NCI-H748 treated with DMSO at 0.1 percent for 48 hours (cell line): ENCODE measurements at regions not wholly inside any gene's neighbourhood (a gene's known extent, or its start where the extent isn't known, plus 50 kb on each side); places are given as distances from the start of the nearest gene placed in this dataset.

Experiments
- DNase-seq: peaks from one replicate; lab custom pipeline; 2025; lab: John Stamatoyannopoulos, UW

DNA sequence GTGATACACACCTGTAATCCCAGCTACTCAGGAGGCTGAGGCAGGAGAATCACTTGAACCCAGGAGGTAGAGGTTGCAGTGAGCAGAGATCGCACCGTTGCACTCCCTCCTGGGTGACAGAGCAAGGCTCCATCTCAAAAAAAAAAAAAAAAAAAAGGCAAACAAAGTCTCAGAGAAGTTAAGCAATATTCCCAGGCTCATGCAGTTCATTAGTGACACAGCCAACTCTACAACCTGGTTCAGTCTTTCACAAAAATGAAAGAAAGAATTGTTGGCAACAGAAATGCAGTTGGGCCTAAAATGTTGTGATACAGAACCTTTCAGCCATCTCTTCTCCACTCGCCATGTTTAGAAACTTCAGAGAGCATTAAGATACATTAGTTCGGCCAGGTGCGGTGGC is 242.1 kb downstream of the LTN1 start:
- DNase-seq: no peak

DNA sequence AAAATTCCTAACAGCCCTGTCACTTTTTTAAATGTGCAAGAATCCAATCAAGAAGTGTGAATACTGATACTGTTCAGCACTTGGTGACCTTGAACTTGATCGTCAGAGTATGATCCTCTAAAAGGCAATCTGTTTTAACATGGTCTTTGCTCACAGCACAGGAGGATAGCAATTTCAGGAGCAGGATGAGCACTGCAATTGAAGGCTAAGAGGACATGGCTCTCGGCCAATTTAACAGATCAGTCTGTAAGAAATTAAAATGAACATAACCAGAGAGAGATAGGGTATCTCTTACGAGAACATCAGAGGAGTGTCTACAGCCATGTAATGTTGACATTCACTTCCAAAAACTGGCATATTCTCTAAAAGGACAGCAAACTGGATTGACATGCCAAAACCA is 243.1 kb downstream of the LTN1 start:
- DNase-seq: no peak

DNA sequence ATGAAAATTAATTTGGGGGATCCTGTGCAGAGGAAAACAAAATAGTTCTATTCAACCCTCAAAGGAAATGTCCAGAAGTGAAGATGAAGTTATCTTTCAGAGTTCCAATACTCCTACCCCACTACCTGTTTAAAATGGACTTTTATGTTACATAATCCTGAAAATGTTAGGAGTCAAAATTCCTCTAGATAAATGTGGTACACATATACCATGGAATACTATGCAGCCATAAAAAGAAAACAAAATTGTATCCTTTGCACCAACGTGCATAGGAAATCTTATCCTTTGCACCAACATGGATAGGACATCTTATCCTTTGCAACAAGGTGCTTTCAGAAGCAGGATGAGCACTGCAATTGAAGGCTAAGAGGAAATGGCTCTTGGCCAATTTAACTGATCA is 245.2 kb downstream of the LTN1 start:
- DNase-seq: no peak

DNA sequence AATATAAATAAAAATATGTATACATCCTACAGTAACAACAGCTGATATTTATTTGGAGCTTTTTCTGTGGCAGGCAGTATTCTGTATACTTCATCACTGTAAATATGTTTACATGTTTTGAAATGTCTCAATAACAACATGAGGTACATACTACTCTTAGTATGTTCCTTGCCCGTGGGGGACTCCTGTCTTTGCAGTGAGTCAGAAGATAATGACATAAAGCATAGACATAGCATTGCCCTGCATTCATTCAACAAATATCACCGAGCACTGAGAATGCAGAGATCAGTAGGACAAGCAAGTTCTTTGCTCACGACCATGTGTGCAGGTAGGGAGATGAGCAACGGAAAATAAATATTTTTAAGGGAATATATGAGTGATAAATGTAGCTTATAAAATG is 246.5 kb downstream of the LTN1 start:
- DNase-seq: no peak

DNA sequence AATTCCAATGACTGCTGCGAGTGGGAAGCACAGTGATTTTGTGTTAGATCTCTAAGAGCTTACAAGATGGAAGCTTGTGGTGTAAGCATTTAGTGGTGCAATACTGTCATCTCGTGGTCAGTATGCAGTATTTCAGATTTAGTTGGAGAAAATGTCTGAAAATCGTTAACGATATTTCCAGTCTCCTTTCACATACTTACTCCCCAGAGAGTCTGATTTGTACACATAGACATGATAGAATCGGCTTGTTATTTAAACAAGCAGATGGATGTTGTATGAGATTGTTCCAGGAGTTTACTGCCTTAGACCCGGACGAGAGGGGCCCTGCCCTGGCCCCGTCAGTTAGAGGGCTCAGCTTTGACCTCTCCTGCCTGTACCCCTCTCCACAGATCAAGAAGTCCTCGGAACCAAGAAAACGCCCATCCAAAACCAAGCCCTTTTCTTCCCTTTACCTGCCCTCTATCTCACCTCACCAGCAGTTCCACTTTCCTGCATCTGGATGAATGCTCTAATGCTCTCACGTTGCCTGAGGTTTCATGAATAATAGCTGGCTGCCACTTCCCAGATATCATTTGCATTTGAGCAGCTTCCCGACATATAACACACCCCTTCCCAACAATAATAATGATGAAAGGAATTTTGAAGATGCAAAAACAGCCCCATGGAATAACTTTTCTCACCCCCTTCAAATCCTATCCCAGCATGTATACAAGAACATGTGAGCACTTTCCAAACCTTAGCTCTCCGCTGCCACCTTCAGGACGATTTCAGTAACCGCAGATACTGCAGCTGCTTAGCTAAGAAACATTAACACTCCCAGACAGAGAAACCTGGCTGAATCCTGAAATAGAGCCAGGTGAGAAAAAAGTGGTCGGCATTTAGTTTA is 247.3 kb downstream of the LTN1 start:
- peak; percentile 65 for DNase-seq

DNA sequence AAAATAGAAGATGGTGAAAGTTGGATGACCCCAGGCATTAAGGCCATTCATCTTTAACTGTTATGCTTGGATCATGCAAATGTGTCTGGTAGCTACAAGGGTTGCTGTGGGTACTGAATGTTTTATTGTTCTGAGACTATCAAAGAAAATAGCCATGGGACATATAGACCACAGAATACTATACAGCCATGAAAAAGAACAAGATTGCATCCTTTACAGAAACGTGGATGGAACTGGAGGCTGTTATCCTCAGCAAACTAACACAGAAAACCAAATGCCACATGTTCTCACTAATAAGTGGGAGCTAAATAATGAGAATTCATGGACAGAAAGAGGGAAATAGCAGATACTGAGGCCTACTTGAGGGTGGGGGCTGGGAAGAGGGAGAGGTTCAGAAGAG is 249.0 kb downstream of the LTN1 start:
- DNase-seq: no peak

DNA sequence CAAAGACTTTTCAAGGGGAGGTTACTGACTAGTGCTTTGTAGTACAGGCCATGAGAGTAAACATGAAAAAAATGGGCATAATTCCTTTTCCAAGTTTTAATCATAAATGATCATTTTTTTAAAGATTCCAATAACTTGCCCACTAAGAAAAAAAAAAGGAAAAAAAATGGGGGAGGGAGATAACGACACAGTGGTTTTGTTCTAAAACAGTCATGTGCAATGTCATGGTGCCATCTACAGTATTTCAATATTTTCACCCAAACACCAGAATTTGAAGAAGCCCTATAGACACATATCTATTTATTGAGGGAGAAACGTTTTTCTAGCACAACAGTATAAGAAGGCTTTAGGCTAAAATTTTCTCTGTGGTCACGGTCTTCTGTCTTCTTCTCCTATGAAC is 250.2 kb downstream of the LTN1 start:
- DNase-seq: no peak

DNA sequence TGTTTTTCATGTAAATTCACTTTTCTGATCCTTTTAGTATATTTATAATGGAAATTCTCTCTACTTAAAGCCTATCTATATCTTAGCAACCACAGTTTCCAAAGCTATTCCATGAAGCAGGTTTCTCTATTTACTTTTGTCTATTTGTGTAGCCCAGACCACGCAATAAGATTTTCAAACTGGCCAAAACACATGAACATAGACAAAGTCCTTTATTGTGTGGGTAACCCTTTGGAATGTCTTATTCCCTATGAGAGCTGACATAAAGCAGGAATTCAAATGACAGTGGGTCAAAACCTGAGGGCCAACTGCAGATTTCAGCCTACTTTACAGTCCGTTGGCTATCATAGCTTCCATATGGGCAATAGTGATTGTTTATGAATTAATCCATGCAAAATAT is 252.6 kb downstream of the LTN1 start:
- no peak for DNase-seq

DNA sequence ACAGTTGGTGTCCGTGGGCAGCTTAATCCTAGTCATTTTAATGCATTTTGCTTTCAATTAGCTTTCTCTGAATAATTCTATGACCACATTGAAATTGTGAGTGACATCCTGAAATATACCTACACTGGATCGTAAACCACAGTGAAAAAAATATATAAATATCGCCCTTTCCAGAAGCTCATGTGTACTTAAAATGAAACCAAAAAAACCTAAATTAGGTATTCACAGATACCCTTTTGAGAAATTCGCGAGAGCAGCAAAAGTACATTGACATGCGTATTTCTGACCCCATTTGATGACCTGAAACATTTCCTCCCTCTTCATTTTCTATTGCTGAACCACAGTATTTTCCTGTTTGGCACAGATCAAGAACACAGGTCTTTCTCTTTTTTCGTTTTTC is 253.8 kb downstream of the LTN1 start:
- no peak for DNase-seq

DNA sequence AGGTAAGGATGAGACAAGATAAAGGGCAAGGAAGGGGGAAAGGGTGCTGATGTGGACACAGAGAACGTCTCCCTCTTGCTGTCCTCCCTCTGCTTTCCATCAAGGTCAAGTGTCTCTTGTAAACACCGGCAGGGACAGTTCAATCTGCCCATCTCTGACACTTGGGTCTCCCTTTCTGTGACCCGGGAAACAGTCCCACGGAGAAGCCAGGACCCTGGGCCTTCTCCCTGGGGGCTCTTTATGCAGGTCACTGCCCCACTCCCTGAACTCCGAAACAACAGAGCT is 254.3 kb downstream of the LTN1 start:
- no peak for DNase-seq

DNA sequence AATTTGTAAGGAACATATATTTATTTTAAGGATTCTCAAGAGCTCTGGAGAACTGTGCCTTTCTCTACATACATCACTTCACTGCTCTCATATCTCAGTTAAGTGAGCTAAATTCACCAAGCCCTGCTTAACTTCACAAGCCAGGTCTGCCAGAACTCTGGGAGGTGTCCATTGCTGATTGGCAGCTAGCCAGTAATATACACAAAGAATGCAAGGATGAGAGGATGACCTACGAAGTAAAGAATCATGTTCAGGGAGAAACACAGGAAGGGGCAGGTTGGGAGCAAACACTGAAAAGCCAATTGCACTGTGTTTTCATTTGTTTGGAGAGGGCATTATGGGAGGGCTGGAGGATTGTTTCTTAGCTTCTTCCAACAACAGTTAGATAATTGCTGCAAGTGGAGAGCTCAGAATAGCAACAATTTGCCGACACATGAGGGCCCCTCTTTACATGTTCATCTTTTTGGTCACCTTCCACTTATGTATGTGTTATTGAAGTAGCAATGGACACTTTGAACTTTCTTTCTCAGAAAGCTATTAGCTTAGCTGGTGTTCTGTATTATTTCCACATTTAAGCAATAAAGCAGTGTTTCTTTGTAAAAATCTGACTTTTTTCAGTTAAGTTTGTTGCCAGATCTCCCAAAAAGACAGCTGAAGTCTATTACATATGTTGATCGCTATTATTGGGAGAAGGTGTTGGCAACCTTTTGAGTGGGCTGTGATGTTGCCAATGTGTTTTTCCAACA is 254.8 kb downstream of the LTN1 start:
- peak; percentile 58 for DNase-seq

DNA sequence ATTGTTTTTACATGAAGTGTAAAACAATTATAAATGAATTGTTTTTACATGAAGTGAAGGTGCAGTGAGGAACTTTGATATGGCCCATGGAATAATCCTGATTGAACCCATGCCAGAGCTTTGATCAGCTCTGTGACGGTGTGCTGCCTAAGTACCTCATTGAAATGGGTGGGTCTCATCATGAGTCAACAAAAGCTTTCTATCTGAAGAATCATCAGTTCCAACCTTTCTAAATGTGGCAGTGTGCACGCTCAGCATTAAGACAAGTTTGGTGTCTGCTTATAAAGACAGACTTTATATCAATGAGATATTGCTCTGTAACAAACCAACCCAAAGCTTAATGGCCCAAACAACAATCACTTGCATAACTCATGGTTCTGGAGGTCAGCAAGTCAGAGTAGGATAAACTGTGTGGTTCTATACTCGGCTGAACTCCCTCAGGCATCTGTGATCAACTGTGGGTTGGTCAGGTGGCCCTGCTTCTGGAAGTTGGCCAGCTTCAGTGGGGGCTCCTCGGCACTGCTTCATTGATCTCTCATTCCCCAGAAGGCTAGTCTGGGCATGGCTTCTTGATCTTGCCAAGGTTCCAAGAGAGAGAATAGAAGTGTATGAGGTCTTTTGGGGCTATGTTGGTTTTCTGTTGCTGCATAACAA is 258.0 kb downstream of the LTN1 start:
- no peak for DNase-seq

DNA sequence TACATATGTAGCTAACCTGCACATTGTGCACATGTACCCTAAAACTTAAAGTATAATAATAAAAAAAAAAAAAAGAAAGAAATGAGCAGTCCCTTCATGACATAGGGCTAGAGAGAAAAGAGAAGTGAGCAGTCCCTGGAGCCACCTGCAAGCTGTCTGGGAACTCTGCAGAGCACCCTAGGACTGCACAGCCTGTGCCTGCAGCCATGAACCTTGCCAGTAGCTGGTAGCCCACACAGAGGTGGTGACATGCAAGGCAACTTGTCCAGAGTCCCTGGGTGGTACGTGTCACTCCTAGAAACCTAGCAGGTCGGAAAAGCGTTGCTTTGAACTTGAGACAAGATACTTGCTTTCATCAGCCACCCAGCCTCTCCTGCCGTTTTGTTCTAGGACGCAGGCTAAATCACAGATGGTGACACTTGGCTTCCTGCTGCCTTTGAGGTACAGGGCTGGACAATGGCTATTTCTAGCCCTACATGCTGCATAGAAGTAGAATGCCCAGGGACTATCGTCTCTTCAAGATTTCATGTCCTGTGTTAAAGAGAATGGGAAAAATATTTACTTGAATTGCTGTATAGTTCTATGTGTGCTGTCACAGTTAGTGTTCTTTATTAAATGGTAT is 260.9 kb downstream of the LTN1 start:
- no peak for DNase-seq

DNA sequence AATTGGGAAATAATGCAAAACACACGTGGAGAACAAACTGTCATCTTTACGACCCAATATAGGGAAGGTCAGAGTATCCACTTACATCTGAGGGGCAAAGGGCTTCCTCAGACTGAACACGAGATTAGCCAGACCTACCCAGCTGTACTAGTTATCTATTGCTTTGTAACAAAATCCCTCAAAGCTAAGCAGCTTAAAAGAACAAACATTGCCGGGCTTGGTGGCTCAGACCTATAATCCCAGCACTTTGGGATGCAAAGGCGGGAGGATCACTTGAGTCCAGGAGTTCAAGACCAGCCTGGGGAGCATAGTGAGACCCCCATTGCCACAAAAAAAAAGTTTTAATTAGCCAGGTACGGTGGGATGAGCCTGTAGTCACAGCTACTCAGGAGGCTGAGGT is 262.8 kb downstream of the LTN1 start:
- DNase-seq: no peak

DNA sequence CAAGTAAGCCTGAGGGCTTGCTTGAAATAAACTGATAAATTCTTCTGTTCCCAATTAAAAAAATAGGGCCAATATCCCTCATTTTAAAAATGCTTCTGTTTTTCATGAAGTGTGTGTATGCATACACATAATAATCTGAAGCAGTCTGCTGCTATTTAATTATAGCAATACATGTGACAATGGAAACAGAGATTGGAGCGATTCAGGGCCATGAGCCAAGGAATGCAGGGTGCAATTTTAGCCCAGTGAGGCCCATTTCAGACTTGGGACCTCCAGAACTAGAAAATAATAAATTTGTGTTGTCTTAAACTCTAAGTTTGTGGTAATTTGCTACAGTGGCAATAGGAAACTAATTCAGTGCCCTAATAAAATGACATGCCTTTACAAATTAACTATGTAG is 264.9 kb downstream of the LTN1 start:
- no peak for DNase-seq

DNA sequence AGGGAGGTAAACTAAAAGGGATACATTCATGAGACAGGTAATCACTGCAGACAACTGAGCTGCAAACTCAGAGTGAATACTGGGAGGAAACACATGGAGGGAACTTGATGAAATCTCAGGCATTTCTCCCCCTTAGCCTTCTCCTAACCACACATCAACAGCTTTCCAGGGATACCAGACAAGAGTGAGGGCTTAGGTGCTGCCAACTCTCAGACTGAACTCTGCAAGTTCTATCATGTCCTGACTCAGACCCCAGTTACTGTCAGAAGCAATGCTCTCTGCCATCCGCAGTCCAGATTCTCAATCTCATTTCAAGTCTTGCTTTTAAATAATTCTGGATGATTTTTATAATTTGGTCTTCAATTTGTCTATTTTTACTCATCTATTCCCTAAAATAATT is 267.3 kb downstream of the LTN1 start:
- DNase-seq: no peak

DNA sequence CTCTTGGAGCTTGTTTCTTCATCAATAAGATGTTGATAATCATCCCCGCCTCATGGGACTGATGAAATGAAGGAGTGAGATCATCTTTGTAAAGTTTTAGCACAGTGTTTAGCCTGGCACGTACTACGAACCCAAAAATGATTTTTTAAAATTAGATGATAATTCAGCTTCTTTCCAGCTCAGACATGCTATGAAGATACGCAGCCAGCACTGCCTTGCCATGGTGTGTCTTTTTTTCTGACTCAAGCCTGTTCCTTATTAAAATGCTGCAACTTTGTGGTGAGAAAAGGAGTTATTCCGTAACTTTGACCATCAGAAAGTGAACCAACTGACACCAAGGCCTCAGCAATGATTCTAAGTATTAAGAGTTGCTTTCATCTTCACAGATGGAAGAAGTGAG is 269.0 kb downstream of the LTN1 start:
- no peak for DNase-seq

DNA sequence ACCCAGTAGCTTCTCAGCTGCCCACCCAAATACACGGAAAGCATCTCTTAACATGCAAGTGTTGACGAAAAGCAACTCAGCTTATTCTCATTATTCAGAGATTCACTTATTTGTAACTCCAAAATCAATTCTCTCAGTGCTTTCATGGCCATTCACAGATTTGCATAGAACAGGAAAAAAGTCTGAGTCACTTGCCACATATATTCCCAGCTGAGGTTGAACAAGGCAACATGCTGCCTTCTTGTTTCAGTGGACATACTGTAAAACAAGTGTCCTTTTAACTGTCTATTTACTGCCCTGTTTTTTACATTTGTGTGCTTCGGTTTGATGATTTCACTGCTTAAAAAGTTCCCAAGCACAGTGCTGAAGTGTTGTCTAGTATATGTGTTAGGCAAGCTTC is 273.0 kb downstream of the LTN1 start:
- no peak for DNase-seq

DNA sequence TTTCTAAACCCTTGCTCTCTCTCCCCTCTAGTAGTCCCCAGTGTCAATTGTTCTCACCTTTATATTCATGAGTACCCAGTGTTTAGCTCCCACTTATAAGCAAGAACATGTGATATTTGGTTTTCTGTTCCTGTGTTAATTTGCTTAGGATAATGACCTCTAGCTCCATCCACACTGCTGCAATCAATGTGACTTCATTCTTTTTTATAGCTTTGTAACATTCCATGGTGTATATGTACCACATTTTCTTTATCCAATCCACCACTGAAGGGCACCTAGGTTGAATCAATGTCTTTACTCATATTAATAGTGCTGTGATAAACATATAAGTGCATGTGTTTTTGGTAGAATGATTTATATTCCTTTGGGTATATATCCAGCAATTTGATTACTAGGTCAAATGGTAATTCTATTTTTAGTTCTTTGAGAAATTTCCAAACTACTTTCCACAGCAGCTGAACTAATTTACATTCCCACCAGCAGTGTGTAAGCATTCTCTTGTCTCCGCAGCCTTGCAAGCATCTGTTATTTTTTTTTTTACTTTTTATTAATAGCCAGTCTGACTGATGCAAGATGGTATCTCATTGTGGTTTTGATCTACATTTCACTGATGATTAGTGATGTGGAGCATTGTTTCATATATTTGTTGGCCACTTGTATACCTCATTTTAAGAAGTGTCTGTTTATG is 277.8 kb downstream of the LTN1 start:
- no peak for DNase-seq

DNA sequence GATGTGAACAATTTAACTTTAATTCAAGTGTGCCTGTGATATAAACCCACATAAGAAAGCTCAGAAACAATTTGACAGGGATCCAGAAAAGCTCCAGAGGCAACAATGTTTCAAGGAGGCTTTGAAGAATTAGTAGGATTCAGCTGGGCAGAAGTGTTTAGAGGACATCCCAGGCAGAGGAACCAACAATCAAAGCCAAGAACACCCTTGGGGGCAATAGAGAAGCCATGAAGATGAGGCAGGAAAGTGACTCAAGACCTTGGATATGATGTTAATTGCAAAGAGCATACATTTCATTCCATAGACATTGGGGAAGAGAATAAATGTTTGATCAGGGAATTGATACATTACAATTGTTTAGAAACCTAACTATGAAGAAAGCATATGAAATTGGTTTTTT is 280.3 kb downstream of the LTN1 start:
- no peak for DNase-seq

DNA sequence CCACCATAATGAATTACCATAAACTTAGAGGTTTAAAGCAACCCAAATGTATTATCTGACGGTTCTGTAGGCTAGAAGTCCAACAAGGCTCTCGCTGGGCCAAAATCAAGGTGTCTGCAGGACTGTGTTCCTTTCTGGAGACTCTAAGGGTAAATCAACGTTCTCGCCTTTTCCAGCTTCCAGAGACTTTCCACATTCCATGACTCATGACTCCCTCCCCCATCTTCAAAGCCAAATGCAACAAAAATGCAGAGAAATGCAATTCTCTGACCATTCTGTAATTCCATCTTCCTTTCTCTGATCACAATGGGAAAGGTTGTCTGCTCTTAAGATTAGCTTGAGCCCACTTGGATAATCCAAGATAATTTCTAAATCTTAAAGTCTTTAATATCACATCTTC is 287.1 kb downstream of the LTN1 start:
- DNase-seq: no peak

DNA sequence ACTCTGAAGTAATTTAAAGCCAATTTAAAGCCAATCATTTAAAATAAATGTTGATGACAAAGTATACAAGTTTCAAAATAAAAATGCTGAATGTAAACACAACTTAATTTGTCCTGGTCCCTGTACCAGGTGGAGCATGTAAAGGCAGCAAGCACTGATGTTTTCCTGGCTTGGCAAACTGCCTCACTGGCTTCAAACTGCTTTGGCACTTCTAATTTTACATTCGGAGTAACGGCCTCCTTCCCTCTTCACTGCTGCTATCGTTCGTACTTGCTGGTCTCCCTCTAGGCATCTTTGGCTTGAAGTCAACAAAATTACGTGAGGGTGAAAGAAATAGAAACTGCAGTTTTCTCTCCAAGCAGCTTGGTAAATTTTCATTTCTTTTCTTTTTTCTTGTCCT is 287.9 kb downstream of the LTN1 start:
- DNase-seq: no peak
